ENCODE measurements at regions not wholly inside any gene's neighbourhood (a gene's known extent, or its start where the extent isn't known, plus 50 kb on each side); places are given as distances from the start of the nearest gene placed in this dataset.

- Histone ChIP-seq H3K4me3 (no peak overlapping the region), H3K27ac (ENCODE audit: low read depth in 1 of 2, low read length in 1 of 2) (no peak overlapping the region), H3K36me3 (ENCODE audit: control insufficient read depth in 4 of 4, insufficient read depth in 4 of 4, low read length in 4 of 4) (no peaks in the 10 kb centered on the region), H3K9ac (ENCODE audit: insufficient read depth in 1 of 2, low read length in 2 of 2) (no peak overlapping the region), H3K4me1 (ENCODE audit: control insufficient read depth in 5 of 5, insufficient read depth in 5 of 5, low read length in 5 of 5) (no peaks in the 10 kb centered on the region), H3K27me3 (ENCODE audit: control insufficient read depth in 3 of 3, insufficient read depth in 3 of 3, low read length in 2 of 3) (no peaks in the 10 kb centered on the region), H3K9me3 (ENCODE audit: control insufficient read depth in 4 of 4, insufficient read depth in 3 of 4, low read length in 3 of 4) (no peaks in the 10 kb centered on the region)
- WGBS, 2 donors: 93 to 95% methylated on average over 7 of the region's 7 CpGs
- no peak for ATAC-seq (ENCODE audit: insufficient read depth, low FRiP score)
- no peak for TF ChIP-seq CTCF (IDR thresholded peaks at IDR 0.05; ENCODE audit: control extremely low read depth, extremely low read depth)
- no peak for DNase-seq
These were observed 176.8 kb downstream of the HHIPL2 start for GRCh38 chr1:222370913-222371675.

- H3K27ac ChIP-seq (ENCODE audit: low read depth in 1 of 2, low read length in 1 of 2): no peak overlapping the region
- H3K36me3 ChIP-seq (ENCODE audit: control insufficient read depth in 4 of 4, insufficient read depth in 4 of 4, low read length in 4 of 4): no peaks in the 10 kb centered on the region
- no peak for TF ChIP-seq CTCF (IDR thresholded peaks at IDR 0.05; ENCODE audit: control extremely low read depth, extremely low read depth)
- no peak overlapping the region for H3K4me3 ChIP-seq
- H3K9ac ChIP-seq (ENCODE audit: insufficient read depth in 1 of 2, low read length in 2 of 2): no peak overlapping the region
- no peaks in the 10 kb centered on the region for H3K4me1 ChIP-seq (ENCODE audit: control insufficient read depth in 5 of 5, insufficient read depth in 5 of 5, low read length in 5 of 5)
- H3K27me3 ChIP-seq (ENCODE audit: control insufficient read depth in 3 of 3, insufficient read depth in 3 of 3, low read length in 2 of 3): no peaks in the 10 kb centered on the region
- 89 to 93% methylated on average over 10 of the region's 10 CpGs for WGBS, 2 donors
- ATAC-seq (ENCODE audit: insufficient read depth, low FRiP score) (no peak), DNase-seq (no peak)
- no peaks in the 10 kb centered on the region for H3K9me3 ChIP-seq (ENCODE audit: control insufficient read depth in 4 of 4, insufficient read depth in 3 of 4, low read length in 3 of 4)
These were observed 177.6 kb downstream of the HHIPL2 start for GRCh38 chr1:222370081-222370912.

- H3K9ac ChIP-seq (ENCODE audit: insufficient read depth in 1 of 2, low read length in 2 of 2): no peak overlapping the region
- no peaks in the 10 kb centered on the region for H3K4me1 ChIP-seq (ENCODE audit: control insufficient read depth in 5 of 5, insufficient read depth in 5 of 5, low read length in 5 of 5)
- H3K9me3 ChIP-seq (ENCODE audit: control insufficient read depth in 4 of 4, insufficient read depth in 3 of 4, low read length in 3 of 4): no peaks in the 10 kb centered on the region
- H3K27ac ChIP-seq (ENCODE audit: low read depth in 1 of 2, low read length in 1 of 2): no peak overlapping the region
- no peak for DNase-seq
- H3K4me3 ChIP-seq: no peak overlapping the region
- H3K27me3 ChIP-seq (ENCODE audit: control insufficient read depth in 3 of 3, insufficient read depth in 3 of 3, low read length in 2 of 3): no peaks in the 10 kb centered on the region
- no peak for TF ChIP-seq CTCF (IDR thresholded peaks at IDR 0.05; ENCODE audit: control extremely low read depth, extremely low read depth)
- WGBS, 2 donors: 79 to 86% methylated on average over 12 of the region's 12 CpGs
- ATAC-seq (ENCODE audit: insufficient read depth, low FRiP score): no peak
- no peaks in the 10 kb centered on the region for H3K36me3 ChIP-seq (ENCODE audit: control insufficient read depth in 4 of 4, insufficient read depth in 4 of 4, low read length in 4 of 4)
These were observed 178.8 kb downstream of the HHIPL2 start for GRCh38 chr1:222369148-222369547.

Measured in lung (tissue), 11 donors.